Panc1 (cell line): ENCODE measurements at regions not wholly inside any gene's neighbourhood (a gene's known extent, or its start where the extent isn't known, plus 50 kb on each side); places are given as distances from the start of the nearest gene placed in this dataset.

Experiments
- ATAC-seq: fragments of 200-7000 bp; cut with Tn5 transposase; 2 replicates; pipeline ENCODE4 v1.9.1; 2020; ENCODE audit warnings: mild to moderate bottlenecking, moderate library complexity
- BruUV-seq: library from RNA; stranded (reverse); fragments of 400-500 nt; replicated peaks from 2 replicates; lab custom pipeline; 2021; lab: Mats Ljungman, UMichigan
- CTCF ChIA-PET: fragments of 300-600 bp; sonication (Branson Sonifier 250); formaldehyde crosslinking; loops from one replicate; lab custom pipeline; 2022; ENCODE audit warnings: antibody characterized with exemption; lab: Charles Lee
- POLR2A ChIA-PET: fragments of 300-600 bp; sonication (Branson Sonifier 250); formaldehyde crosslinking; loops from one replicate; lab custom pipeline; 2022; ENCODE audit warnings: antibody characterized with exemption; lab: Charles Lee
- DNase-seq: peaks from one replicate; pipeline ENCODE4 v3.0.0-alpha.2; 2010; ENCODE audit warnings: low read depth, low spot score
- H3K27ac ChIP-seq: 2 replicates; pipeline ENCODE4 v1.5.1; 2011; ENCODE audit warnings: mild to moderate bottlenecking, low read length, inconsistent platforms
- H3K27me3 ChIP-seq: fragments of 200-500 bp; sonication (Bioruptor generic); 2 replicates; pipeline ENCODE4 v1.6.0; 2014; ENCODE audit warnings: low read length, inconsistent platforms; ENCODE audit not compliant: control insufficient read depth, insufficient read depth
- H3K36me3 ChIP-seq: fragments of 200-500 bp; sonication (Bioruptor generic); 2 replicates; pipeline ENCODE4 v1.5.1; 2014; ENCODE audit warnings: inconsistent platforms, mild to moderate bottlenecking, low read length, moderate library complexity; ENCODE audit not compliant: control insufficient read depth, insufficient read depth
- H3K4me1 ChIP-seq: 2 replicates; pipeline ENCODE4 v1.5.1; 2011; ENCODE audit warnings: inconsistent platforms, mild to moderate bottlenecking, low read length, moderate library complexity; ENCODE audit not compliant: control insufficient read depth, insufficient read depth
- H3K4me3 ChIP-seq, 2 experiments: 2 replicates each; pipeline ENCODE4 v1.5.1; 2011 to 2012; ENCODE audit warnings: low read depth in 2 of 2, low read length in 2 of 2, mild to moderate bottlenecking in 2 of 2, inconsistent platforms in 1 of 2, moderate library complexity in 1 of 2
- H3K9me3 ChIP-seq: fragments of 200-500 bp; sonication (Bioruptor generic); 2 replicates; pipeline ENCODE4 v1.5.1; 2014; ENCODE audit warnings: low read depth, mild to moderate bottlenecking, inconsistent platforms, low read length, moderate library complexity; ENCODE audit not compliant: control insufficient read depth, insufficient read depth
- POLR2AphosphoS5 ChIP-seq: IDR thresholded peaks from 2 replicates; pipeline ENCODE4 v1.6.1; 2012; ENCODE audit warnings: mild to moderate bottlenecking, low read depth, low read length, moderate library complexity
- SIN3A ChIP-seq: IDR thresholded peaks from 2 replicates; pipeline ENCODE4 v1.6.1; 2012; ENCODE audit warnings: low read depth, mild to moderate bottlenecking, low read length, moderate library complexity, borderline replicate concordance; ENCODE audit not compliant: insufficient read depth
- TCF7L2 ChIP-seq: IDR thresholded peaks from 2 replicates; pipeline ENCODE4 v1.6.1; 2011; ENCODE audit warnings: mild to moderate bottlenecking, low read depth, low read length, inconsistent platforms
- in situ Hi-C: cut with HindIII; loops from 2 replicates; pipeline ENCODE4 v1.10.0; 2016; ENCODE audit warnings: low sequenced_read_pairs, low pct_unique_long_range_greater_than_20kb
- intact Hi-C: fragments of 100-400 bp; cut with micrococcal nuclease; formaldehyde crosslinking; loops from one replicate; pipeline ENCODE4 v1.10.0; 2022; ENCODE audit not compliant: unreplicated experiment
- TF ChIP-seq, protein P1 (sequence below), 2 experiments: IDR thresholded peaks; 2 replicates each; pipeline ENCODE4 v1.6.1; 2011 to 2012; ENCODE audit warnings: low read depth in 2 of 2, control low read depth in 1 of 2, low read length in 1 of 2, mild to moderate bottlenecking in 1 of 2, moderate library complexity in 1 of 2; ENCODE audit not compliant: insufficient read depth in 1 of 2
- TF ChIP-seq, protein P2 (sequence below): fragments of 450-650 bp; IDR thresholded peaks from 2 replicates; pipeline ENCODE4 v1.5.1; 2017; ENCODE audit warnings: mild to moderate bottlenecking

DNA sequence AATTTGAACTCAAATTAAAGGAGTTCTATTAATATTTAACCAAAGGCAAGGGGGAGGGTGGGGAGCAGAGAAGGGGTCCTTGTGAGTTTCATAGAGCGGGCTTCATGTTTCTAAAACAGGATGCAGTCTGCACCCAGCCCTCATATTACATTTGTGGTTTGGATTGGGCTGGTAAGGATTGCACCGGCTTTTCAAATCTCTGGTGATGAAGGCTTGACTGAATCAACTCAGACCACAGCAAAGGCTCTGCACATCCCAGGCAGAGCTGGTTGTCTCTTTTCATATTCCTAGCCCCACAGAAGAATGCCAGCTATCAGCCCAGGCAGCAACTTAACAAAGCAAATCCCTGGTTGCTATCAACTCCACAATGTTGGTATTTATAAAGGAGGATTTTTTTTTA lies 1221.4 kb downstream of the VRK1 start:
- in situ Hi-C loops, result no loop called here
- Histone ChIP-seq H3K27me3 (no peaks in the 10 kb centered on the region), H3K4me3 (no peak overlapping the region), H3K9me3 (no peaks in the 10 kb centered on the region), H3K27ac (no peak overlapping the region), H3K36me3 (no peaks in the 10 kb centered on the region), H3K4me1 (no peaks in the 10 kb centered on the region)
- intact Hi-C loops, result no loop called here
- ChIA-PET POLR2A (no interaction called here), CTCF (no interaction called here)
- BruUV-seq, result no TSS peak
- no peak for ATAC-seq
- no peak for TF ChIP-seq POLR2AphosphoS5
- TF ChIP-seq, protein P1, sequence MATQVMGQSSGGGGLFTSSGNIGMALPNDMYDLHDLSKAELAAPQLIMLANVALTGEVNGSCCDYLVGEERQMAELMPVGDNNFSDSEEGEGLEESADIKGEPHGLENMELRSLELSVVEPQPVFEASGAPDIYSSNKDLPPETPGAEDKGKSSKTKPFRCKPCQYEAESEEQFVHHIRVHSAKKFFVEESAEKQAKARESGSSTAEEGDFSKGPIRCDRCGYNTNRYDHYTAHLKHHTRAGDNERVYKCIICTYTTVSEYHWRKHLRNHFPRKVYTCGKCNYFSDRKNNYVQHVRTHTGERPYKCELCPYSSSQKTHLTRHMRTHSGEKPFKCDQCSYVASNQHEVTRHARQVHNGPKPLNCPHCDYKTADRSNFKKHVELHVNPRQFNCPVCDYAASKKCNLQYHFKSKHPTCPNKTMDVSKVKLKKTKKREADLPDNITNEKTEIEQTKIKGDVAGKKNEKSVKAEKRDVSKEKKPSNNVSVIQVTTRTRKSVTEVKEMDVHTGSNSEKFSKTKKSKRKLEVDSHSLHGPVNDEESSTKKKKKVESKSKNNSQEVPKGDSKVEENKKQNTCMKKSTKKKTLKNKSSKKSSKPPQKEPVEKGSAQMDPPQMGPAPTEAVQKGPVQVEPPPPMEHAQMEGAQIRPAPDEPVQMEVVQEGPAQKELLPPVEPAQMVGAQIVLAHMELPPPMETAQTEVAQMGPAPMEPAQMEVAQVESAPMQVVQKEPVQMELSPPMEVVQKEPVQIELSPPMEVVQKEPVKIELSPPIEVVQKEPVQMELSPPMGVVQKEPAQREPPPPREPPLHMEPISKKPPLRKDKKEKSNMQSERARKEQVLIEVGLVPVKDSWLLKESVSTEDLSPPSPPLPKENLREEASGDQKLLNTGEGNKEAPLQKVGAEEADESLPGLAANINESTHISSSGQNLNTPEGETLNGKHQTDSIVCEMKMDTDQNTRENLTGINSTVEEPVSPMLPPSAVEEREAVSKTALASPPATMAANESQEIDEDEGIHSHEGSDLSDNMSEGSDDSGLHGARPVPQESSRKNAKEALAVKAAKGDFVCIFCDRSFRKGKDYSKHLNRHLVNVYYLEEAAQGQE (IDR thresholded peaks at IDR 0.05; ENCODE audit: insufficient read depth in 1 of 2, low read depth in 2 of 2, low read length in 1 of 2), result no peak
- TF ChIP-seq, protein P2, sequence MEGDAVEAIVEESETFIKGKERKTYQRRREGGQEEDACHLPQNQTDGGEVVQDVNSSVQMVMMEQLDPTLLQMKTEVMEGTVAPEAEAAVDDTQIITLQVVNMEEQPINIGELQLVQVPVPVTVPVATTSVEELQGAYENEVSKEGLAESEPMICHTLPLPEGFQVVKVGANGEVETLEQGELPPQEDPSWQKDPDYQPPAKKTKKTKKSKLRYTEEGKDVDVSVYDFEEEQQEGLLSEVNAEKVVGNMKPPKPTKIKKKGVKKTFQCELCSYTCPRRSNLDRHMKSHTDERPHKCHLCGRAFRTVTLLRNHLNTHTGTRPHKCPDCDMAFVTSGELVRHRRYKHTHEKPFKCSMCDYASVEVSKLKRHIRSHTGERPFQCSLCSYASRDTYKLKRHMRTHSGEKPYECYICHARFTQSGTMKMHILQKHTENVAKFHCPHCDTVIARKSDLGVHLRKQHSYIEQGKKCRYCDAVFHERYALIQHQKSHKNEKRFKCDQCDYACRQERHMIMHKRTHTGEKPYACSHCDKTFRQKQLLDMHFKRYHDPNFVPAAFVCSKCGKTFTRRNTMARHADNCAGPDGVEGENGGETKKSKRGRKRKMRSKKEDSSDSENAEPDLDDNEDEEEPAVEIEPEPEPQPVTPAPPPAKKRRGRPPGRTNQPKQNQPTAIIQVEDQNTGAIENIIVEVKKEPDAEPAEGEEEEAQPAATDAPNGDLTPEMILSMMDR, result no peak
- TF ChIP-seq SIN3A, result no peak
- no peak for TF ChIP-seq TCF7L2
- no peak for DNase-seq

DNA sequence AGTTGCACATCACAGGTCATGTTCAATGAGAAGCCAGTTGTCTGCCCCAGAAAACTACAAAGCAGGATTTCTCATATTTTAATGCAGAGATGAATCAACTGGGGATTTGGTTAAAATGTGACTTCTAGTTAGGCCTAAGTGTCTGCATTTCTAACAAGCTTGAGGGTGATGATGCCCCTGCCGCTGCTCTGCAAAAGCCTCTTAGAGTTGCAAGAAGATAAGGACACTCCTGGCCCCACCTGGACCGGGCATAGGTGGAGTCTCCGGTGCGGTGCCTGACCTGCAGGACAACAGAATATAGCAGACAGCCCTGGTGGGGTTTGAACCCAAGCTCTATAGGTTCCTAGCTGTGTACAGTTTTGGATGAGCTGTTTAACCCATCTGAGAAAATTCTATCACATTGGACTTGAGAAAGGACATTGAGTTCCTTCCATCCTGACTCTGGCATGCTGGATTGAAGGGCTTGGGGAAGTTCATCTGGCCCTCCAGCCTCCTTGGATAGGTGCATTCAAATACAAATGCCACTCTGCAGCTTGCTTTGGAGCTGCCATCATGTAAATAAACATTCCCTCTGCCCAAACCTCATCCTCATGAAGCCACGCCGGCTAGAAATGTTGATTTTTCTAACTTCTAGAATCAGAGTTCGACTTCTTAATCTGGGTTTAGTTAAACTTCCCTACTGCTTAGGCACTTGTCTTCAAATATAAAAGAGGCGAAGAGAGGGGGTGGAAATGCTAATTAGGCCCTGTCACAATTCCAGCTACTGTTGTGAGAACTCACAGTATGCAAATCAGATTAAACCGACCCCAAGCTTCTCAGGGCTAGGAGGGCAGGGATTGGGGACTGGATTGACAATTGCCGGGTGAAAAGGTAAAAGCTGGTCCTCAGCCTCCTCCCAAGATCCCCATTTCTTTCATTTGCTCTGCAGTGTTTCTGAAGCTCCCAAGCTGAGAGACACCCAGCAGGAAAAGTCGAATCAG lies 1225.6 kb downstream of the VRK1 start:
- Histone ChIP-seq H3K36me3 (no peaks in the 10 kb centered on the region), H3K27ac (no peak overlapping the region), H3K27me3 (no peaks in the 10 kb centered on the region), H3K4me1 (no peaks in the 10 kb centered on the region), H3K4me3 (no peak overlapping the region), H3K9me3 (no peaks in the 10 kb centered on the region)
- no peak for TF ChIP-seq TCF7L2
- TF ChIP-seq POLR2AphosphoS5, result no peak
- TF ChIP-seq, protein P2, result no peak
- TF ChIP-seq SIN3A, result no peak
- TF ChIP-seq, protein P1 (IDR thresholded peaks at IDR 0.05; ENCODE audit: insufficient read depth in 1 of 2, low read depth in 2 of 2, low read length in 1 of 2), result no peak
- no TSS peak for BruUV-seq
- DNase-seq (no peak), ATAC-seq (no peak)
- in situ Hi-C loops, result no loop called here
- ChIA-PET CTCF (no interaction called here), POLR2A (no interaction called here)
- intact Hi-C loops, result no loop called here
